H1 (cell line): ENCODE measurements at regions not wholly inside any gene's neighbourhood (a gene's known extent, or its start where the extent isn't known, plus 50 kb on each side); places are given as distances from the start of the nearest gene placed in this dataset.

Experiments used
- CTCF ChIA-PET: fragments of 300-600 bp; sonication (Branson Sonifier 250); formaldehyde crosslinking; loops from one replicate; lab custom pipeline; 2021; ENCODE audit not compliant: partially characterized antibody; lab: Charles Lee
- POLR2A ChIA-PET: fragments of 300-600 bp; sonication (Branson Sonifier 250); formaldehyde crosslinking; loops from one replicate; lab custom pipeline; 2021; ENCODE audit warnings: inconsistent platforms; ENCODE audit not compliant: partially characterized antibody; lab: Charles Lee
- DNase-seq, 2 experiments: peaks; one replicate each; pipeline versions ENCODE4 v3.0.0 to v3.0.0-alpha.2; 2010 to 2022; ENCODE audit warnings: low spot score in 2 of 2, low read depth in 1 of 2, mixed read lengths in 1 of 2
- FAIRE-seq: peaks from 2 replicates; lab custom pipeline; 2011; peaks lifted over from hg19 to GRCh38; lab: Jason Lieb, UNC
- H2AFZ ChIP-seq: 2 replicates; pipeline ENCODE4 v1.8.1; 2012; ENCODE audit warnings: low read length, inconsistent platforms
- H2AK5ac ChIP-seq: 2 replicates; pipeline ENCODE4 v1.6.1; 2013; ENCODE audit warnings: low read depth, low read length
- H2BK120ac ChIP-seq: replicated peaks from 2 replicates; pipeline ENCODE3; 2013; ENCODE audit warnings: low read depth, low read length, inconsistent platforms
- H2BK12ac ChIP-seq: 2 replicates; pipeline ENCODE4 v1.6.1; 2013; ENCODE audit warnings: low read depth, low read length
- H2BK15ac ChIP-seq: 2 replicates; pipeline ENCODE4 v1.6.1; 2013; ENCODE audit warnings: low read length
- H2BK20ac ChIP-seq: 2 replicates; pipeline ENCODE4 v1.6.1; 2013; ENCODE audit warnings: low read length
- H2BK5ac ChIP-seq: 2 replicates; pipeline ENCODE4 v1.6.1; 2013; ENCODE audit warnings: low read depth, low read length
- H3K14ac ChIP-seq: 2 replicates; pipeline ENCODE4 v1.6.1; 2013; ENCODE audit warnings: inconsistent platforms; ENCODE audit not compliant: insufficient read length
- H3K18ac ChIP-seq: 2 replicates; pipeline ENCODE4 v1.6.1; 2013; ENCODE audit warnings: low read length; ENCODE audit errors: extremely low read depth
- H3K23ac ChIP-seq: 2 replicates; pipeline ENCODE4 v1.6.1; 2013; ENCODE audit warnings: inconsistent platforms; ENCODE audit not compliant: insufficient read length
- H3K23me2 ChIP-seq: 2 replicates; pipeline ENCODE4 v1.6.1; 2013; ENCODE audit warnings: low read depth, low read length
- H3K27ac ChIP-seq: 2 replicates; pipeline ENCODE4 v1.6.1; 2011; ENCODE audit warnings: low read depth, low read length, inconsistent platforms
- H3K27me3 ChIP-seq, 4 experiments: replicated peaks in 1 of 4; 1 replicate in 1 of 4; 2 replicates in 3 of 4; pipeline versions ENCODE4 v1.6.1 to v1.8.1; 2011 to 2013; ENCODE audit warnings: low read length in 3 of 4, mild to moderate bottlenecking in 3 of 4, inconsistent platforms in 2 of 4, mixed read lengths in 2 of 4, moderate library complexity in 1 of 4; ENCODE audit not compliant: control insufficient read depth in 3 of 4, insufficient read depth in 3 of 4; ENCODE audit errors: extremely low read depth in 1 of 4
- H3K36me3 ChIP-seq, 4 experiments: 2 replicates each; pipeline versions ENCODE4 v1.6.1 to v1.8.1; 2011 to 2013; ENCODE audit warnings: mild to moderate bottlenecking in 4 of 4, low read length in 3 of 4, moderate library complexity in 2 of 4, control low read depth in 1 of 4, inconsistent platforms in 1 of 4; ENCODE audit not compliant: insufficient read depth in 4 of 4, control insufficient read depth in 2 of 4
- H3K4ac ChIP-seq: replicated peaks from 2 replicates; pipeline ENCODE3; 2013; ENCODE audit warnings: low read length, low read depth, mixed read lengths, inconsistent platforms; ENCODE audit not compliant: insufficient read length
- H3K4me1 ChIP-seq, 4 experiments: replicated peaks in 1 of 4; 1 replicate in 1 of 4; 2 replicates in 3 of 4; pipeline versions ENCODE4 v1.6.1 to v1.8.1; 2011 to 2013; ENCODE audit warnings: low read length in 3 of 4, inconsistent platforms in 2 of 4, mixed read lengths in 1 of 4; ENCODE audit not compliant: insufficient read depth in 4 of 4, control insufficient read depth in 3 of 4
- H3K4me2 ChIP-seq, 2 experiments: 2 replicates each; pipeline versions ENCODE4 v1.6.1 to v1.8.1; 2011 to 2013; ENCODE audit warnings: low read depth in 2 of 2, low read length in 2 of 2, control low read depth in 1 of 2, inconsistent platforms in 1 of 2, mild to moderate bottlenecking in 1 of 2; ENCODE audit not compliant: insufficient read depth in 1 of 2
- H3K4me3 ChIP-seq, 4 experiments: fragments of 200-600, 300-600 bp in 1 of 4; sonication (generic), shearing (Covaris generic), sonication (Bioruptor Twin) in 1 of 4; 2 replicates each; pipeline versions ENCODE4 v1.5.1 to v1.8.1; 2011 to 2016; ENCODE audit warnings: low read length in 4 of 4, low read depth in 3 of 4, control low read depth in 2 of 4, inconsistent platforms in 2 of 4, mild to moderate bottlenecking in 2 of 4, mixed read lengths in 1 of 4, moderate library complexity in 1 of 4; ENCODE audit not compliant: insufficient read depth in 2 of 4; ENCODE audit errors: extremely low read depth in 1 of 4
- H3K56ac ChIP-seq: replicated peaks from 2 replicates; pipeline ENCODE3; 2013; ENCODE audit warnings: low read depth, mild to moderate bottlenecking, mixed read lengths, low read length, inconsistent platforms; ENCODE audit not compliant: insufficient read length
- H3K79me1 ChIP-seq: 2 replicates; pipeline ENCODE4 v1.6.1; 2013; ENCODE audit warnings: low read depth, low read length, control low read depth
- H3K79me2 ChIP-seq, 2 experiments: 2 replicates each; pipeline versions ENCODE4 v1.6.1 to v1.8.1; 2012 to 2013; ENCODE audit warnings: low read length in 2 of 2, mild to moderate bottlenecking in 2 of 2, inconsistent platforms in 1 of 2; ENCODE audit not compliant: insufficient read depth in 2 of 2, control insufficient read depth in 1 of 2
- H3K9ac ChIP-seq, 4 experiments: replicated peaks in 1 of 4; 1 replicate in 1 of 4; 2 replicates in 3 of 4; pipeline versions ENCODE4 v1.6.1 to v1.8.1; 2011 to 2013; ENCODE audit warnings: low read depth in 3 of 4, low read length in 3 of 4, control low read depth in 2 of 4, mild to moderate bottlenecking in 2 of 4, moderate library complexity in 2 of 4, inconsistent platforms in 1 of 4; ENCODE audit errors: extremely low read depth in 1 of 4
- H3K9me3 ChIP-seq, 2 experiments: 2 replicates each; pipeline versions ENCODE4 v1.6.1 to v1.8.1; 2012 to 2013; ENCODE audit warnings: mild to moderate bottlenecking in 2 of 2, moderate library complexity in 2 of 2, control low read depth in 1 of 2, inconsistent platforms in 1 of 2, low read depth in 1 of 2, low read length in 1 of 2, mixed read lengths in 1 of 2; ENCODE audit not compliant: insufficient read depth in 2 of 2
- H4K20me1 ChIP-seq, 2 experiments: replicated peaks in 1 of 2; 2 replicates each; pipeline versions ENCODE3 to v1.8.1; 2011 to 2013; ENCODE audit warnings: inconsistent platforms in 2 of 2, low read length in 2 of 2, mild to moderate bottlenecking in 1 of 2; ENCODE audit not compliant: insufficient read depth in 2 of 2, control insufficient read depth in 1 of 2
- H4K5ac ChIP-seq: 2 replicates; pipeline ENCODE4 v1.6.1; 2013; ENCODE audit warnings: low read length, low read depth, mixed read lengths, inconsistent platforms; ENCODE audit not compliant: insufficient read length
- H4K8ac ChIP-seq: 2 replicates; pipeline ENCODE4 v1.8.0; 2013; ENCODE audit warnings: mild to moderate bottlenecking, moderate library complexity, low read length, inconsistent platforms; ENCODE audit not compliant: insufficient read depth; ENCODE audit errors: extremely low read depth
- H4K91ac ChIP-seq: replicated peaks from 2 replicates; pipeline ENCODE3; 2013; ENCODE audit warnings: low read length, mixed read lengths, inconsistent platforms; ENCODE audit not compliant: insufficient read length
- BCL11A ChIP-seq, 2 experiments: IDR thresholded peaks; one replicate each; pipeline ENCODE4 v1.6.1; 2011; ENCODE audit warnings: low read depth in 2 of 2, low read length in 2 of 2, mild to moderate bottlenecking in 2 of 2
- EP300 ChIP-seq, 2 experiments: IDR thresholded peaks; 1 replicate in 1 of 2; 2 replicates in 1 of 2; pipeline ENCODE4 v1.6.1; 2011 to 2012; ENCODE audit warnings: low read depth in 2 of 2, low read length in 2 of 2, mild to moderate bottlenecking in 2 of 2, borderline replicate concordance in 1 of 2, inconsistent platforms in 1 of 2, moderate library complexity in 1 of 2
- RNF2 ChIP-seq: fragments of 200-900, 300-1000 bp; sonication (generic); IDR thresholded peaks from 2 replicates; pipeline ENCODE4 v1.7.1; 2016; ENCODE audit warnings: borderline replicate concordance, low read depth, mild to moderate bottlenecking, antibody characterized with exemption, low read length; ENCODE audit not compliant: poor library complexity, severe bottlenecking; ENCODE audit errors: missing control alignments
- RXRA ChIP-seq: IDR thresholded peaks from 2 replicates; pipeline ENCODE4 v1.6.1; 2011; ENCODE audit warnings: low read depth, mild to moderate bottlenecking, low read length, moderate library complexity; ENCODE audit not compliant: insufficient read depth
- SRF ChIP-seq: IDR thresholded peaks from 2 replicates; pipeline ENCODE4 v1.6.1; 2011; ENCODE audit warnings: mild to moderate bottlenecking, low read depth, low read length, moderate library complexity
- TAF1 ChIP-seq: IDR thresholded peaks from 2 replicates; pipeline ENCODE4 v1.6.1; 2011; ENCODE audit warnings: mild to moderate bottlenecking, low read depth, low read length
- TEAD4 ChIP-seq: IDR thresholded peaks from 2 replicates; pipeline ENCODE4 v1.6.1; 2012; ENCODE audit warnings: low read depth, low read length, inconsistent platforms, mixed read lengths
- WGBS, 2 experiments: shearing (Covaris generic) in 1 of 2; methylation state at CpG; one replicate each; pipeline versions ENCODE4 v1.1.6 to v1.1.7; 2013 to 2015; ENCODE audit warnings: low lambda C conversion rate in 2 of 2, mixed read lengths in 2 of 2, inconsistent platforms in 1 of 2, low coverage in 1 of 2, missing lambda C conversion rate in 1 of 2; ENCODE audit not compliant: insufficient replicate concordance in 2 of 2, insufficient coverage in 1 of 2, insufficient read length in 1 of 2; ENCODE audit errors: extremely low coverage in 1 of 2, missing lambda C conversion rate in 1 of 2; 5-methylcytosine and 5-hydroxymethylcytosine counted together
- TF ChIP-seq, protein P1 (sequence below), 3 experiments: IDR thresholded peaks; 1 replicate in 2 of 3; 2 replicates in 1 of 3; pipeline versions ENCODE4 v1.5.1 to v1.6.1; 2011; ENCODE audit warnings: low read length in 3 of 3, mild to moderate bottlenecking in 3 of 3, inconsistent platforms in 2 of 3, low read depth in 1 of 3, moderate library complexity in 1 of 3; ENCODE audit not compliant: insufficient read depth in 1 of 3; ENCODE audit errors: control extremely low read depth in 1 of 3

DNA sequence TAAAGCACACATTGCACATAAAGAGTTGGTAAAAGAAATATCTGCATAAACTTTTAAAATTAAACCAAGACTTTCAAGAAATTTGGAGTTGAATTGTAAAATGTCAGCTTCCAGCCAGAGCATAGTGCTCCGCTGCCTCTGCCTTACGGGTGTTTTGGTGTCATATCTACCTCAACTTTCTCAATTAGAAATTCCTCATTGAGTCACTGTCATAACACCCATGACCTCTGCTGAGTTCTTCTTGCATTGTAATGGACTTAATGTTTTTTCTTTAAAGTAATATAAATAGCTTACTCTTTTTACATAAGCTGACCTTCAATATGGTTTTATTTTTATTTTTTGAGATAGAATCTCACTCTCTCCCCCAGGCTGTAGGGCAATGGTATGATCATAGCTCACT lies 551.0 kb upstream of the NBEA start:
- H3K4ac ChIP-seq = no peak overlapping the region
- 97% methylated on average over 2 of the region's 2 CpGs; no CpG with 5 or more reads in 1 of the 2 experiments for WGBS, 2 experiments
- no peaks in the 10 kb centered on the region for H4K20me1 ChIP-seq
- H3K18ac ChIP-seq = no peak overlapping the region
- no peaks in the 10 kb centered on the region for H3K4me1 ChIP-seq
- CTCF ChIA-PET = interaction anchor here (1.1 kb wide), 1 partner anchor 11 kb away, joined by 3 read pairs; no protein-coding TSS in a partner anchor
- no peak overlapping the region for H3K9ac ChIP-seq
- no peaks in the 10 kb centered on the region for H3K9me3 ChIP-seq
- no peak overlapping the region for H3K56ac ChIP-seq
- no peak for FAIRE-seq
- no peak for TF ChIP-seq RXRA
- no peak for TF ChIP-seq TAF1
- no peak for TF ChIP-seq TEAD4
- TF ChIP-seq RNF2 = no peak
- no peak for TF ChIP-seq BCL11A (IDR thresholded peaks at IDR 0.05; ENCODE audit: low read depth in 2 of 2, low read length in 2 of 2)
- TF ChIP-seq, protein P1, sequence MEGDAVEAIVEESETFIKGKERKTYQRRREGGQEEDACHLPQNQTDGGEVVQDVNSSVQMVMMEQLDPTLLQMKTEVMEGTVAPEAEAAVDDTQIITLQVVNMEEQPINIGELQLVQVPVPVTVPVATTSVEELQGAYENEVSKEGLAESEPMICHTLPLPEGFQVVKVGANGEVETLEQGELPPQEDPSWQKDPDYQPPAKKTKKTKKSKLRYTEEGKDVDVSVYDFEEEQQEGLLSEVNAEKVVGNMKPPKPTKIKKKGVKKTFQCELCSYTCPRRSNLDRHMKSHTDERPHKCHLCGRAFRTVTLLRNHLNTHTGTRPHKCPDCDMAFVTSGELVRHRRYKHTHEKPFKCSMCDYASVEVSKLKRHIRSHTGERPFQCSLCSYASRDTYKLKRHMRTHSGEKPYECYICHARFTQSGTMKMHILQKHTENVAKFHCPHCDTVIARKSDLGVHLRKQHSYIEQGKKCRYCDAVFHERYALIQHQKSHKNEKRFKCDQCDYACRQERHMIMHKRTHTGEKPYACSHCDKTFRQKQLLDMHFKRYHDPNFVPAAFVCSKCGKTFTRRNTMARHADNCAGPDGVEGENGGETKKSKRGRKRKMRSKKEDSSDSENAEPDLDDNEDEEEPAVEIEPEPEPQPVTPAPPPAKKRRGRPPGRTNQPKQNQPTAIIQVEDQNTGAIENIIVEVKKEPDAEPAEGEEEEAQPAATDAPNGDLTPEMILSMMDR (IDR thresholded peaks at IDR 0.05; ENCODE audit: control extremely low read depth in 1 of 3, insufficient read depth in 1 of 3, low read depth in 1 of 3, low read length in 3 of 3) = no peak
- TF ChIP-seq SRF = no peak
- no peak for TF ChIP-seq EP300 (IDR thresholded peaks at IDR 0.05; ENCODE audit: borderline replicate concordance in 1 of 2, low read depth in 2 of 2, low read length in 2 of 2)
- TF ChIP-seq, all 59 proteins: peak for 0
- H3K79me1 ChIP-seq = no peaks in the 10 kb centered on the region
- no peak overlapping the region for H2AK5ac ChIP-seq
- DNase-seq = no peak
- no peak overlapping the region for H3K14ac ChIP-seq
- H4K91ac ChIP-seq = no peak overlapping the region
- H2BK15ac ChIP-seq = no peak overlapping the region
- no peak overlapping the region for H3K4me3 ChIP-seq
- H2BK5ac ChIP-seq = no peak overlapping the region
- no peak overlapping the region for H3K23ac ChIP-seq
- POLR2A ChIA-PET = no interaction called here
- H2BK12ac ChIP-seq = no peak overlapping the region
- no peak overlapping the region for H2BK20ac ChIP-seq
- no peak overlapping the region for H3K4me2 ChIP-seq
- H3K27ac ChIP-seq = no peak overlapping the region
- H3K36me3 ChIP-seq = no peaks in the 10 kb centered on the region
- no peak overlapping the region for H4K5ac ChIP-seq
- H4K8ac ChIP-seq = no peak overlapping the region
- no peaks in the 10 kb centered on the region for H3K79me2 ChIP-seq
- H3K23me2 ChIP-seq = no peaks in the 10 kb centered on the region
- H2BK120ac ChIP-seq = no peak overlapping the region
- no peaks in the 10 kb centered on the region for H3K27me3 ChIP-seq
- no peak overlapping the region for H2AFZ ChIP-seq
